CD4-positive, alpha-beta T cell treated with Interleukin-4 for 1 hour (primary cell): ENCODE measurements at regions not wholly inside any gene's neighbourhood (a gene's known extent, or its start where the extent isn't known, plus 50 kb on each side); places are given as distances from the start of the nearest gene placed in this dataset.
"Not testable (repeated sequence)": the region's sequence is repeated elsewhere in the genome, so short reads cannot be mapped to it uniquely, and the experiment has no call there.

Experiments
- DNase-seq, 2 donors: peaks; one replicate each; pipeline ENCODE4 v3.0.0-alpha.2; 2020 to 2022

DNA sequence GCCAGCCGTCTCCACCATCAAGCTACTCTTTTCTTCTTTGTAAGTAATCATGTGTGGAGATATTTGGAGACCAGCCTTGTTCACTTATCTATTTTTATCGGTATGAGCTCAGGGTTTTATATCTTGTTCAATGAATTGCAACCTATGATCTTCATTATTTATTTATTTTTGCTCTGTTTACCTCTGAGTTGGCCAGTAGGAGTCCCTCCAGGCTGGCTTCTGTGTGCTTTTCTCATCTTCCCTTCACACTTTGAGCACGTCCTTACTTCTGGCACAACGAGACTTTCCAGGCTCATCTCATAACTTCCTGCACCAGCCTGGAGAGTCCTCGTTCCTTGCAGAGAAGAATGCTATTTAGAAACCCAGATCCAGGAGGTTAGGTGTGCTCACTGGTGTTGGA lies 375.8 kb upstream of the PODXL start:
- DNase-seq = no peak

- no peak for DNase-seq
Observed at GRCh38 chr7:131931370-131931769, 374.9 kb upstream of the PODXL start.

DNA sequence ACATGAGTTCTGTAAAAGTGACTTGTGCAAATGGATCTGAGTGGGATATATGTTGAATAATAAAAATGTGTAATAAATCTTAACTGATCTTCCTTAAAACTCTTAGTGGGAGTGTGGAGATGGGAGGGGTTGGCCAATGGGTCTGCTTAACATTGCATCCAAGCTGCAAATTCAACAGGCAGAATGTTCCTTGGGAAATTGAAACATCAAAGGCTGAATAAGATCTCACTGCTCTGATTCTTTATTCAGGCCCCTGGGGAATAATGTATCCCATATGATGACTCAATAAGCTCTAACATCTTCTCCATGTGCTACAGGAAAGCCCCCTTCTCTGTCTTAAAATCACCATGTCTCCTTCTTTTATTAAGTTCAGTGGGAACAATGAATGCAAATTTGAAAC lies 373.2 kb upstream of the PODXL start:
- no peak for DNase-seq

DNA sequence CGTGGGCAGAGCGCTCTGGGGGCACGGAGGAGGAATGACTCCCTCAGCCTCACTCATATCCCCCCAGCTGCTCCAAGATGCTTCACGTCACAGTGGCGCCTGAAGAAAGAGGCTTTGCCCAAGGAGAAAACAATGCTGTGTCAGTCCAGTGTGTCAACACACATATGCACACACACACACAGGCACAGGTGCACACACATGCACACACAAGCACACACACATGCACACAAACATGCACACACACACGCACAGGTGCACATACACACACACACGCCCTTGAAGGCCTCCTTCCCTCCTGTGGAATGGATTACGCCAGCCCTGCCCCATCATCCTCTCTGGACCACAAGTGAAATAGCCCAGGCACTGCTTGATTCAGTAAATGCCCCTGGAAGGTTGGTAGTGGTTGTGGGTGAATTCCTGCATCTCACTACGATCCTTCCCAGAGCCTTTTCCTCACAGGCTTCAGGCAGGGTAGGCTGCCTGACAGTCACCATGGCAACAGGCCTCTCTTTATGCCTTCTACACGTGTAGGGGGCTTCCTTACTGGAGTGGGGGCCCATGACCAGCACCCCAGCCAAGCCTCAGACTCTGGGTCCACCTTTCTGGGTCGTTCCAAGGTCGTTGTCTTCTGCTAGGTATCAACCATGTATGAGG lies 371.5 kb upstream of the PODXL start:
- no peak for DNase-seq

- no peak for DNase-seq
Observed at GRCh38 chr7:131925636-131926035, 369.2 kb upstream of the PODXL start.

- no peak for DNase-seq
Observed at GRCh38 chr7:131924857-131925256, 368.4 kb upstream of the PODXL start.

DNA sequence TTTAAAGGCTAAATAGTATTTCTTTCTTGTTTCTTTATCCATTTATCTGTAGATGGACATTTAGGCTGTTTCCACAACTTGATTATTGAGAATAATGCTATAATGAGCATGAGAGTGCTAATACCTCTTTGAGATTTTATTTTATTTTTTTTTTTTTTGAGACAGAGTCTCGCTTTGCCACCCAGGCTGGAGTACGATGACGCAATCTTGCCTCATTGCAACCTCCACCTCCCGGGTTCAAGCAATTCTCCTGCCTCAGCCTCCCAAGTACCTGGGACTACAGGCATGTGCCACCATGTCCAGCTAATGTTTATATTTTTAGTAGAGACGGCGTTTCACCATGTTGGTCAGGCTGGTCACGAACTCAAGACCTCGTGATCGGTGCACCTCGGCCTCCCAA lies 366.5 kb upstream of the PODXL start:
- not testable (repeated sequence) for DNase-seq

DNA sequence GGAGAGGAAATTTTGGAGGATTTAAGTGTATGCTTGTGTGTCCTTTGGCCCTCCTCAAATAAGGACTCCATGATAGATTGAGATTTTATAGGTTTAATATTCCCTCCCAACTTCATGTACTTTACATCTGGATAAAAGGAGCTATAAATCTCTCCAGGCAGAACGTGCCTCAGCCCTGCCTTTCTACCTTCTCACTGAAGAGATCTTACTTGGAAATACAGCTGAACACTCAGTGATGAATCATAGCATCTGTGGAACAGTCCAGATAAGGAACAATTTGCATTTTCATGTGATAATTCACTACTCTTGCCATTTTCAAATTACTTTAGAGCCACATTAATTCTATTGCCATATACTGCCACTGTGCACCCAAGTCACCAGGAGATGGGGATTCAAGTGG lies 364.6 kb upstream of the PODXL start:
- DNase-seq = no peak

DNA sequence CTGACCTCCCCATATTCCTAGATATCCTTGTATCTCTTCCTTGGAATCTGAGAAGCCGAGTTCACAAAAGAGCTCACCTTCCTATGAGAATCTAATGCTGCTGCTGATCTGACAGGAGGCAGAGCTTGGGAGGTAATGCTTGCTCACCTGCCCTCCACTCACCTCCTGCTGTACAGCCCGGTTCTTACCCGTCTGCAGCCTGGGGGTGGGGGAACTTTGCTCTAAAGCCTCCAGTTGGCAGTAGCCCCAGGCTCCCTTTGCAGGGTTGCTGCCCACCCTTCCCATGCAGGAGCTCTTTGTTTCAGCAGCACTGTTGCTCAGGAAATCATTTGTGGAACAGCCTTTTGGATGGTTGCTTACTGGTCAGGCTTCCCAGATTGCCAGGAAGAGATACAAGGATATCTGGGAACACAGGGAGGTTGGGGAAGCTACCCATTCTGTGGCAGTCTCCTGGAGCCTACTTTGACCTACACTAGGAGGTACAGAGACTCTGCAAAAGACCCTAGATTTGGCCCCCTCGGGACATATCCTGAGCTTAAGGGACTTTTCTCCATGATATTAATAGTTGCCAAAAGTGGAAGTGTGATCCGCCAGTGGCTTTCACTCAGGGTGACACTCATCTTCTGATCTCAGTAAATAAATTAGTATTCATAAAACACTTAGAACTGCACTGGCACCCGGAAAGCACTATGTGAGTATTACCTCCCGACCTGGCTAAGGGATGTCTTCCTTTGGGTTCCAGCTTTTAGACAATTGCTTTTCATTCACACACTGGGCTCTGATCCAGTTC lies 363.7 kb upstream of the PODXL start:
- DNase-seq = no peak

DNA sequence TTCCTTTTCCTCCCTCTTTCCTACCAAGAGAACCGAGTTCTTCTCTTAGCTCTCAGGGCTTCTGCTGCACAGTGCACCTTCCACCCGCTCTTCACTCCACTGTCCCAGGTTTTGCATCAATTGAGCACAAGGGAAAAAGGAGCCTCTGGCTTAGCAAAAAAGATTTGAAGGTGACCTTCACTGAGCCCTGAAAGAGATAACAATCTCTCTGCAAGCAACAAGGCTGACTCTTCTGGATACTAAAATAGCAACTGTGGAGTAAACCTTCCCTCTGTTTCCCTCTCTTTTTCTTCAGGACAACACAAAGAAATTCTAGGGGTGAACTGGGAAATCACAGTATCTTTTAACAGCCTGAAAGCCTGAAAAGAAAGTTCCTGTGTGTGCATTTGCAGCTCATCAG lies 354.7 kb upstream of the PODXL start:
- no peak for DNase-seq

DNA sequence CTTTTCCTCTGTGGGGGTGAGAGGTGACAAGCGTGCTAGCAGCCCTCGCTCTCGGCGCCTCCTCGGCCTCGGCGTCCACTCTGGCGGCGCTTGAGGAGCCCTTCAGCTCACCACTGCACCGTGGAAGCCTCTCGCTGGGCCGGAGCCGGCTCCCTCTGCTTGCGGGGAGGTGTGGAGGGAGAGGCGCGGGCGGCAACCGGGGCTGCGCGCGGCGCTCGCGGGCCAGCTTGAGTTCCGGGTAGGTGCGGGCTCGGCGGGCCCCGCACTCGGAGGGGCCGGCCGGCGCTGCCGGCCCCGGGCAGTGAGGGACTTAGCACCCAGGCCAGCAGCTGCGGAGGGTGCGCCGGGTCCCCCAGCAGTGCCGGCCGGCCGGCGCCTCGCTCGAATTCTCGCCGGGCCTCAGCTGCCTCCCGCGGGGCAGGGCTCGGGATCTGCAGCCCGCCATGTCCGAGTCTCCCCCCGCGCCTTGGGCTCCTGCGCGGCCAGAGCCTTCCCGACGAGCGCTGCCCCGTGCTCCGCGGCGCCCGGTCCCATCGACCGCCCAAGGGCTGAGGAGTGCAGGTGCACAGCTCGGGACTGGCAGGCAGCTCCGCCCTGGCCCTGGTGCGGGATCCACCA lies 352.8 kb upstream of the PODXL start:
- DNase-seq = no peak

GRCh38 chr7:131908714-131909113 lies 352.3 kb upstream of the PODXL start:
- no peak for DNase-seq

DNA sequence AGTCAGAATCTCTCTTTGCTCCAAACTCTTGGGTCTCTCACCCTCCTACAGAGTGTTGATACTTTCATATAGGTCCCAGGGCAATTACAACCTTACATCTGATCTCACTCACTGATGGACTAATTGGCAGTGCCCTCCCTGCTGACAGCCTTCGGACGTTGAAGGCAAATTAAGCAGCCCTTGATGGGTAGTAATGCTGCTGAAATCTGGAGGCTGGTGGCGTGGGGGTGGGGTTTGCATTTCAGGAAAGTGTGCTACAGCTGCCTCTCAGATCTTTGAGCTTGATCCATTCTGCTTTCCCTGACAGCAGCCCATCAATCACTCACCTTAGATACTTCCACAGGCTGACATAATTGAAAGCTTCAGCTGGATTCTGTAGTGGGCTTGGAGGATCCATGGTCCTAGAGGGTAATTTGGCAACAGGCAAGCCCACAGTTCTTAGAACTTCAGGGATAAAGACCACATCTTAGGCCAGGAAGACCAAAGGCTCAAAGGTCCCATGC lies 349.1 kb upstream of the PODXL start:
- DNase-seq = no peak

DNA sequence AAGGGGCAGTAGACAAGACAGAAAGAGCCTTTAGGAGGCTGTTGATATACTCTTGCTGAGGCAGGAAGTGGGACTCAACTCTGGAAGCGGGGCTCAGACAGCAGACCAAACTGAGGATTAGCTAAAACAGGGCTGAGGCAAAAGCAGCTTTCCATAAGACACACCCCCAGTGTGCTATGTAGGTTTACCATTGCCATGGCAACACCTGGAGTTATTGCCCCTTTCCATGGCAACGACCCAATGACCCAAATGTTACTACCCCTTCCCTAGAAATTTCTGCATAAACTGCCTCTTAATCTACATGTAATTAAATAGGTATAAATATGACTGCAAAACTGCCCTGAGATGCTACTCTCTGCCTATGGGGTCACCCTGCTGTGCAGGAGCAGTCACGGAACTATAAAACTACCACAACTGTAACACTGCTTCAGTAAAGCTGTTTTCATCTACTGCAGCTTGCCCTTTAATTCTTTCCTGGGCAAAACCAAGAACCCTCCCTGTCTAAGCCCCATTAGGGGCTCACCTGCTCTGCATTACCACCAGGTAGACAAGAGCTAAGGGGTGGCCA lies 348.4 kb upstream of the PODXL start:
- DNase-seq = no peak

DNA sequence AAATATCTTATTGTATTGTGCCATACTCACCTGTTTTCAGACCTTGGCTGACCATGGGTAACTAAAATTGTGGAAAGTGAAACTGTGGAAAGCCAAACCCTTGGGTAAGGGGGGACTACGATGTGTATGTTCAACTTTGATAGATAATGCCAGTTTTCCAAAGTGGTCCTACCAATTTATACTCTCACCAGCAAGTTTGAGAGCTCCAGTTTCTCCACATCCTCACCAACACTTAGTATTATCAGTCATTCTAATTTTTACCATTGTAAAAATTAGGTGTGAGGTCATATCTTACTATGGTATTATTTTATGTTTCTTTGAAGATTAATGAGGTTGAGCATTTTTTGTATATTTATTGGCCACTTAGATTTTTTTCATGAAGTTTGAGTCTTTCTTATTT lies 346.9 kb upstream of the PODXL start:
- no peak for DNase-seq

DNA sequence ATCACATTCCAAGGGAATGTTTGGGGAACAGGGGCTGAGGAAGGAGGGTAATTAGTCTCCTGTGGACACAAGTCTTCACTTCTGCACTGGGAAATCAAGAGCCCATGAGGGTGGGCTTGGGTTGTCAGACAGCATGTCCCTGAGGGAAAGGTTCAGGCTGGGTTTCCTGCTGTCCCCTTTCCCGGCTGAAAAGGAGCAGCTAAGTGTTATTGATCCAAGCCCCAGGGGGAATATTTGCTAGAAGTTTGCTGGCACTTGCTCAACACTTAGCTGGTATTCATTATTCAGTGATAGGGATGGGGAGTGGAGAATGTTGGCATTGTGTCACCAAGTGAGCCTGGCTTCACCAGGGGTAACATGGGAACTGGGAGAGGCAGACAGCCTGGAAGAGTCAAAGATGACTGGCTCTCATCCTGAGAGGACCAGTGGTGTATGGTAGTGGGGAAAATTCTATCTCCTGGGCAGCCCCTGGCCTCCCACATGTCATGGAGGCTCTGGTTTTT lies 344.4 kb upstream of the PODXL start:
- no peak for DNase-seq

DNA sequence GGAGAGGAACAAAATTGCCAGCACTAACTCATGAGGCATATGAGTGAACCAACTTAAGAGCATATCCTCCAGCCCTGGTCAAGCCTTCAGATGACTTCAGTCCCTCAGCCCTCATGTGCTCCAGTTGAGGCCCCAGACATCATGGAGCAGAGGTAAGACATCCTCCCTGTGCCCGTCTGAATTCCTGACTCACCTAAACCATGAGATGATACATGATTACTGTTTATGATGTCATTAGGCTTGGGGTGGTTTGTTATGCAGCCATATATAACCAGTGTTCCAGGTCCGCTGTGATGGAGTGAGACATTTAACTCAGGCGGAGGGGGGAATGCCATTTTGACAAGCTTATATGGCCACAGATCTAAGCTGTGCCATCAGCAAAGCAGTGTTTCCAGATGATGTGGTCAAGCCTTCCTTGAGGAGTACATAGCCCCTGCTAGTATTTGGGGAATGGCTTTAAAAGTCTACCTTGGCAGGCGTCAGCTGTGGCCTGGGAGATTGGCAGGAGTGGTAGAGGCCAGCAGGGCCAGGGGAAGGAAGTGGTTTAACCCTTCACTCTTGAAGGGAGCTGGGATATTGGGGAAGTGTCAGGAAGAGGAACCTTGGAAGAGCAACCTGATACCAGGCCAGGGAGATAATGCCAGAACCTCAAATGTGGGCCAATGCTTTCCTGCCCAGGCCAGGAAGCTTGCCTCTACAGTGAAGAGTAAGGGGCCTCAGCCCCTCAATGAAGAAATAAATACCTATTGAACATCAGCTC lies 343.0 kb upstream of the PODXL start:
- DNase-seq = no peak

- no peak for DNase-seq
Observed at GRCh38 chr7:131898418-131898817, 342.0 kb upstream of the PODXL start.

DNA sequence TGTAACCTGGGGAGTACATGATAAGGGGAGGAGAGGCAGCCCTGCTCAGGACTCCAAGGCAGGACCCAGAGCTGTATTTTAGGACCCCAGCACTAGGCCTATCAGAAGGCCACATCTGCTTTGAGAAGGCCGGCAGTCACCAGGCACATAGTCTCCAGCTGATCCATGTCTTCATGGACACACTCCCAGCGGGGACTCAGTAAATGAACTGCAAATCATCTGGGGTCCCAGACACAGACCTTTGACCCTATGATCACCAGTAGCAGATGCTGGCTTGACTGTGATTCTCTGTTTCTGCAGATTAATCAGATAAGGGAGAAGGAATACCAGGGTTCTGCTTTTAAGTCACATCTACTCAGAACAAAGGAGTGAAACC lies 341.4 kb upstream of the PODXL start:
- no peak for DNase-seq

DNA sequence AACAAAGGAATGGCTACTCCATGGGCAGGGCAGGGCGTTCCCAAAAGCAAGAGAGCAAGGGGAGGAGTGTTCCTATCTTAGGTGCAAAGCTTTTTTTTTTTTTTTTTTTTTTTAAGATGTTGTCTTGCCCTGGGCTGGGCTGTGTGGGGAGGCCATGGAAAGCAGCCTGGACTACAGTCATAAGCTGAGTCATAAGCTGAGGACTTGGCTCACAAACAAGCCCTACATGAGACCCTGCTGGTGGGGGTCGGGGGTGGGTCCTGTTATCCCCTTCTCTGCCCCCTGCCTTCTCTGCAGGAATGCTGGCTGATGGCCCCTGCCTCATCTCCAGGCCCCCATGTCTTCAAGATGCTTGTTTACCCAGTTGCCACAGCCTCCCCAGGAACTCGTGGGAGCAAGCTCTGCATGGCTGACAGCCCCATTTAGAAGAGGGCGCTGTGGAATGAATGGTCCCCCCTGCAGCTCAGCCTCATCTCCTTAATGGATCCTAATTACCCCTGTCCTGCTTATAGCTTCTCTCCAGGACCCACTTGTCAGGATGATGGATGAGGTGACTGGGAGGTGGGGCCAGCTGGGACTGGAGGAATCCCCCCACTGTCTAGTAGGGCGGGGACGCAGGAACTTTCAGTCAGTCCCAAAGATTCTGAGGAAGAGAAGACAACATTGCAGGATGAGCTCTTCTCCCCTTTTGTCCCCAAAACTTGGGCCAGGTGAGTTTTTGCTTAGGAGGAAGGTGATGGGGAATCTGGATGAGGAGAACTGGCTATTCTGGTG lies 340.8 kb upstream of the PODXL start:
- no peak for DNase-seq

GRCh38 chr7:131896165-131896863 lies 339.9 kb upstream of the PODXL start:
- no peak for DNase-seq
